IgD-negative memory B cell (primary cell): ENCODE measurements at regions not wholly inside any gene's neighbourhood (a gene's known extent, or its start where the extent isn't known, plus 50 kb on each side); places are given as distances from the start of the nearest gene placed in this dataset.

Source experiments
- H3K27ac Mint-ChIP-seq, 3 donors: one replicate each; pipeline ENCODE4 v1.8.0; 2020 to 2022; ENCODE audit warnings: mild to moderate bottlenecking in 3 of 3, mixed read lengths in 3 of 3, moderate library complexity in 1 of 3
- H3K27me3 Mint-ChIP-seq: one replicate; pipeline ENCODE4 v1.8.0; 2021; ENCODE audit warnings: mixed read lengths
- H3K36me3 Mint-ChIP-seq: one replicate; pipeline ENCODE4 v1.8.0; 2020; ENCODE audit warnings: mild to moderate bottlenecking, mixed read lengths
- H3K4me1 Mint-ChIP-seq, 3 donors: one replicate each; pipeline ENCODE4 v1.8.0; 2020 to 2022; ENCODE audit warnings: mixed read lengths in 3 of 3, mild to moderate bottlenecking in 1 of 3
- H3K4me3 Mint-ChIP-seq, 4 donors: one replicate each; pipeline ENCODE4 v1.8.0; 2020 to 2022; ENCODE audit warnings: mild to moderate bottlenecking in 4 of 4, mixed read lengths in 4 of 4, moderate library complexity in 3 of 4
- H3K9me3 Mint-ChIP-seq, 3 donors: one replicate each; pipeline ENCODE4 v1.8.0; 2020 to 2021; ENCODE audit warnings: mixed read lengths in 3 of 3, mild to moderate bottlenecking in 1 of 3

DNA sequence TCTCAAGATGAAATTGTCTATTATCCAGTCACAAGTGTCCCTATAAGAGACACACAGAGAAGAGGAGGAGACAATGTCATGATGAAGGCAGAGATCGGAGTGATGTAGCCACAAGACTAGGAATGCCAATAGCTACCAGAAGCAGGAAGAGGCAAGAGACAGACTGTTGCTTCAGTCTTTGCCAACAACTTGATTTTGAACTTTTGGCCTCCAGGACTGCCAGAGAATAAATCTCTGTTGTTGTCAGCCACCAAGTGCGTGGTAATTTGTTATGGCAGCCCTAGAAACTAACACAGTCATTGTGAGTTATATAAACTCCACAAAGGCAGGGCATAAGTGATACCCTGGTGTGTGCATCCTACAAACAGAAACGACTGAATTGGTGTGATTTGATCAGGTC, 517.0 kb downstream of the BTBD3 start:
- no peaks in the 10 kb centered on the region for H3K27me3 Mint-ChIP-seq
- H3K4me1 Mint-ChIP-seq: no peaks in the 10 kb centered on the region
- H3K27ac Mint-ChIP-seq: no peak overlapping the region
- H3K4me3 Mint-ChIP-seq: no peak overlapping the region
- H3K9me3 Mint-ChIP-seq: peaks cover 4 to 24% (median 6%) of the 10 kb centered on the region in 3 donors
- H3K36me3 Mint-ChIP-seq: no peaks in the 10 kb centered on the region

DNA sequence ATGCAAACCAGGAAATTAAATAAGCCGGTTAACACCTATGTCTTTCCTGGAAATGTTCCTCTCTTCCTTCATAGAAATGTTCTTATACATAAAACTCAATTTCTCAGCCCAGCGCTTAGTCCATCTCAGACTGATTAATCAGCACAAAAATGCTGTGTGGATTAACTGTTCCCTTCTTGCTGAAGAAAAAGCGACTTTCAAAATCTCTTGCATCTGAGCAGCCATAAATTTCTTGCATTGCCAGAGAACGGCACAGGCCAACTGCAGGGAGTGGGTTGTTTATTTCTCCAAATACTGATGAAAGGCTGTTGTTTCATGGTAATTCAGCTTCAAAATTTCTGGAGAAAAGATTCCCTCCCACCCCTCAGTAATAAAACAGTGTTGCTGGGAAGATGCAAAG, 517.6 kb downstream of the BTBD3 start:
- no peaks in the 10 kb centered on the region for H3K27me3 Mint-ChIP-seq
- H3K36me3 Mint-ChIP-seq: no peaks in the 10 kb centered on the region
- no peak overlapping the region for H3K4me3 Mint-ChIP-seq
- no peaks in the 10 kb centered on the region for H3K4me1 Mint-ChIP-seq
- peaks cover 5 to 23% (median 6%) of the 10 kb centered on the region in 3 donors for H3K9me3 Mint-ChIP-seq
- H3K27ac Mint-ChIP-seq: no peak overlapping the region

DNA sequence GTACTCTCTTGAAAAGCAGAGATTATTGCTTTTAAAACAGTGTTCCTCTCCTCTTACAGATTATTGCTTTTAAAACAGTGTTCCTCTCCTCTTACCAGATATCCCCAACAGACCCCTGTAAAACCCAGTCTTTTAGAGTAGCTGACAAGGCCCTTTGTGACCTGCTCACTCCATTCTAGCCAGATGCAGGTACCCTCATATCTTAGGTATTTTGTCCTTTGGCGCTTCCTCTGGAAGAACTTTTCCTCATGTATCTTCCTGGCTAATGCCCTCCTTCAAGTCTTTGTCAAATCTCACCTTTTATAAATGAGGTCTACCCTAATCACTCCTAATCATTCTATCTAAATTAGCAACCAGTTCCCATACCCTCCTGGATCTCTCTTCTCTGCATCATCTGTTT, 536.0 kb downstream of the BTBD3 start:
- peaks cover 4 to 7% (median 5%) of the 10 kb centered on the region in 3 donors for H3K9me3 Mint-ChIP-seq
- H3K27ac Mint-ChIP-seq: no peak overlapping the region
- H3K36me3 Mint-ChIP-seq: no peaks in the 10 kb centered on the region
- H3K4me3 Mint-ChIP-seq: no peak overlapping the region
- H3K27me3 Mint-ChIP-seq: no peaks in the 10 kb centered on the region
- no peaks in the 10 kb centered on the region for H3K4me1 Mint-ChIP-seq

DNA sequence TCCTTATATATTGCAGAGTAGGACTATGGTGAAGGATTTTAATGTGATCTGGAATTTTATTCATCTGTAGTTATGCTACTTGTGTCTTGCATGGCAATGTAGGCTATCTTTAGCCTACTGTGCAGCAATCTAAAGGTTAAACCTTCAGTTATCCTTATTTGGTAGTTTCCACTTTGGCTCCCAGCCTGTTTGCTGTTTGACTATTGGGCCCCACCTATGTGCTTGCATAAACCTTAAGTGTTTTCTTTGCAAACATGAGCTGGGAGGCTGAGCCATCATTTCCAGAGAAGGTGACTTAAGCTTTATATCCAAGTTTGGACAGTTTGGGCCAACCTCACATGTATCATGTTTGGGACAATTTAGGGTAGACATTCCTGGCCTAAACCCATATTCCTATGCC, 537.5 kb downstream of the BTBD3 start:
- H3K9me3 Mint-ChIP-seq: peaks cover 0 to 5% (median 0%) of the 10 kb centered on the region in 3 donors
- H3K27ac Mint-ChIP-seq: no peak overlapping the region
- H3K36me3 Mint-ChIP-seq: no peaks in the 10 kb centered on the region
- no peaks in the 10 kb centered on the region for H3K27me3 Mint-ChIP-seq
- no peaks in the 10 kb centered on the region for H3K4me1 Mint-ChIP-seq
- H3K4me3 Mint-ChIP-seq: no peak overlapping the region

DNA sequence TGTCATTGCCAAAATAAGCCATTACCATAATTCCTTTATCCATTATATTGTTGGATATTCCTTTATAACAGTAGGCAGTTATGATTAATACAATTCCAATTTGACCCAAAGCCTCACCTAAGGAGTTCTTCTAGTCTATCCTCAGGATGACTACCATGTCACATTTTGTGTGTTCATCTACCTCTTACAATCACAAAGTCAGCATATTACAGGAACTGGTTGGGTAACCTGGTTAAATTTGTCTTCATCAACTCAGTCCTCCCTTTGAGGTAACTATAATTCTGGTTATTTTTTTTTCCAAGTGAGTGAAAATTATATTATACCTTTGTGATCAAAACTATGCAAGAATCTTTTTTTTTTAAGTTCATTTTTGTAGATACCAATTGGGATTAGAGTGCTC, 540.5 kb downstream of the BTBD3 start:
- H3K4me1 Mint-ChIP-seq: no peaks in the 10 kb centered on the region
- peaks cover 0 to 9% (median 5%) of the 10 kb centered on the region in 3 donors for H3K9me3 Mint-ChIP-seq
- H3K36me3 Mint-ChIP-seq: no peaks in the 10 kb centered on the region
- H3K4me3 Mint-ChIP-seq: no peak overlapping the region
- no peaks in the 10 kb centered on the region for H3K27me3 Mint-ChIP-seq
- H3K27ac Mint-ChIP-seq: no peak overlapping the region

DNA sequence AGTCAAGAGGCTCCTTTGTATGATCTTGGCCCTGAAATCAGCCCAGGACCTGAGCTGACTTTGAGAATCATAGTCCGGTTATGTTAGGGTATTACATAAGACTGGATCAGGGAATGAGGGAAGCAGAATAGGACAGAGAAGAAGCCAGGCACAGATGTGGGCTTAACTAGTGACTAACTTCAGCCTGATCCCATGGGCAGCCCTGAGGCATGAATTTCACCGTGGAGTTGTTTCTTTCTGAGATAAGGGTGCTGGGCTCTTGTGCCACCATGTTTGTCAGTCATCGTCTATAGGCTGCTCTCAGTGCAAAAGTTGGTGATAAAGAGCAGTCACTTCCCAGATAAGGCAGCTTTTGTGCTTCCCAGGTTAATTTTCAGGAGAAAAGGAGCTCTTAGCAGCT, 544.7 kb upstream of the SPTLC3 start:
- H3K27ac Mint-ChIP-seq: no peak overlapping the region
- peaks cover 0 to under 1% (median 0%) of the 10 kb centered on the region in 3 donors for H3K4me1 Mint-ChIP-seq
- H3K27me3 Mint-ChIP-seq: peaks cover under 1% of the 10 kb centered on the region
- no peaks in the 10 kb centered on the region for H3K36me3 Mint-ChIP-seq
- H3K4me3 Mint-ChIP-seq: no peak overlapping the region
- peaks cover 6 to 16% (median 7%) of the 10 kb centered on the region in 3 donors for H3K9me3 Mint-ChIP-seq

DNA sequence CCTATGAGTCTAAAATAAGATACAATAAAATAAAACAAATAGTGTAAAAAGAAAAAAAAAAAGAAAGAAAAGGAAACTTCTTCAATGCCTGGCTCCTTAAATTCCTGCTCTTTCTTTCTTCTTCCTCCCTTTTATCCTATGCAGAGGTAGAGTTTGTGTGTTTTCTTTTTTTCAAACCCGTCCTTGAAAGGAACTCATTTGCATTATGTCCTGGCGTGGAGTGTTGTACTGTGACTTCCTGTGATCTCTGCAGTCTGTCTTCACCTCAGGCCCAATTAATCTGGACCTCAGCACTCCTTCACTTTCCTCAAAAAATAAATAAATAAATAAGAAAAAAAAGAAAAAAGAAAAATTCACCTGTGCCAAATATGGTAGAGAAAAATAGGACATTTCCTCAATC, 541.9 kb upstream of the SPTLC3 start:
- H3K9me3 Mint-ChIP-seq: peaks cover 4 to 15% (median 7%) of the 10 kb centered on the region in 3 donors
- H3K27me3 Mint-ChIP-seq: peaks cover 1% of the 10 kb centered on the region
- H3K4me3 Mint-ChIP-seq: no peak overlapping the region
- peaks cover 0 to 2% (median 0%) of the 10 kb centered on the region in 3 donors for H3K4me1 Mint-ChIP-seq
- H3K36me3 Mint-ChIP-seq: no peaks in the 10 kb centered on the region
- H3K27ac Mint-ChIP-seq: no peak overlapping the region

DNA sequence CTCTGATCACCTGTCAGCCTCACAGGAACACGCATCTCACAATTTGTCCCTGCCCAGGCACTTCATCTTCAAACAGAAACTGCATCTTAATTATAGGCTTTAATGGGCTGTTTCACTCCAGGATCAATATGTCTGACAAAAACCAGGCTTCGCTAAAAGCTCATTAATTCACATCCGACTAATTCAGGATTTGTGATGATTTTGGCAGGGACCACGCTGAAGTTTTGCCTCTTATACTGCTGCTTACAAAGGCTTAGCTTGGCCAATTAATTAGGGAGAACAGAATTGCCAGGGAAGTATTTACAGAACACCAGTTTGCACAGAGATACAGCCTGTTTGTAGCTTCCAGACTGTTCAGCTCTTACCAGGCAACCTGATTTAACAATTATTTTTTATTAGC, 541.0 kb upstream of the SPTLC3 start:
- H3K9me3 Mint-ChIP-seq: peaks cover 2 to 15% (median 7%) of the 10 kb centered on the region in 3 donors
- H3K4me1 Mint-ChIP-seq: peaks cover 0 to 2% (median 0%) of the 10 kb centered on the region in 3 donors
- no peak overlapping the region for H3K4me3 Mint-ChIP-seq
- no peak overlapping the region for H3K27ac Mint-ChIP-seq
- peaks cover 1% of the 10 kb centered on the region for H3K27me3 Mint-ChIP-seq
- H3K36me3 Mint-ChIP-seq: no peaks in the 10 kb centered on the region

DNA sequence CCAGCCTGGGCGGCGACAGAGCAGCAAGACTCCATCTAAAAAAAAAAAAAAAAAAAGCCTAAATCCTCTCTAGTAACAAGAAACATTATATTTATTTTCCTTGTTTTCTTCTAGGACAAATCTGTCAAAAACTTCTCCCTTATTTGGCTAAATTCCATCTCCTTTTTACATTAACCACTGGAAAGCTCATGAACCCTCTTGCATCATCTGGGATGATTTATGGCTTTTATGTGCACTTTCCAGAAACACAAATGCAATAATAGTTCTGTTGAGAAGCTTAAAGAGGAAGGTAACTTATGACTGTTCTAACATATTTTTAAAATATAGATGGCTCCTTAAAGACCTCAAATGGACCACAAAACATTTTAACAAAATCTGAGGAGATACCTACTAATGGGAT, 526.1 kb upstream of the SPTLC3 start:
- H3K27me3 Mint-ChIP-seq: no peaks in the 10 kb centered on the region
- H3K9me3 Mint-ChIP-seq: peaks cover 5 to 11% (median 7%) of the 10 kb centered on the region in 3 donors
- H3K27ac Mint-ChIP-seq: no peak overlapping the region
- H3K4me1 Mint-ChIP-seq: no peaks in the 10 kb centered on the region
- no peaks in the 10 kb centered on the region for H3K36me3 Mint-ChIP-seq
- no peak overlapping the region for H3K4me3 Mint-ChIP-seq

DNA sequence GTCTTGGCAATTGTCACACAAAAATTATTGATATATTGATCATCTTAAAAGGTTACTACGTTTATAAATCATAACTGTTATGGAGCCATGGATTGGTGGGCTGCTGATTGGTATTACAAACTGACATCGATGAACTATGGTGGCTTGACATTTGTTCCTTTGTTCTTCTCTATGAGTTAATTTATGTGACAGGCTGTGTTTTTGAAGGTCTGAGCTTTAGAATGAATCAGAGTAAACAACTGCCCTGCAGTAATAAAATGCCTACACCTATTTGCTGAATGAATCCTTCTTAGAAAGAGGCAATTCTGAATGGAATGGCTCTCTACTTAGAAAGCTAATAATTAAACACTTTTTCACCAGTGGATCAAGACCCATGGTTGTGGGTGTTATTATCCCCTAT, 506.3 kb upstream of the SPTLC3 start:
- H3K27ac Mint-ChIP-seq: no peak overlapping the region
- no peaks in the 10 kb centered on the region for H3K27me3 Mint-ChIP-seq
- no peak overlapping the region for H3K4me3 Mint-ChIP-seq
- H3K9me3 Mint-ChIP-seq: peaks cover 5 to 9% (median 7%) of the 10 kb centered on the region in 3 donors
- H3K4me1 Mint-ChIP-seq: no peaks in the 10 kb centered on the region
- peaks cover 3% of the 10 kb centered on the region for H3K36me3 Mint-ChIP-seq

DNA sequence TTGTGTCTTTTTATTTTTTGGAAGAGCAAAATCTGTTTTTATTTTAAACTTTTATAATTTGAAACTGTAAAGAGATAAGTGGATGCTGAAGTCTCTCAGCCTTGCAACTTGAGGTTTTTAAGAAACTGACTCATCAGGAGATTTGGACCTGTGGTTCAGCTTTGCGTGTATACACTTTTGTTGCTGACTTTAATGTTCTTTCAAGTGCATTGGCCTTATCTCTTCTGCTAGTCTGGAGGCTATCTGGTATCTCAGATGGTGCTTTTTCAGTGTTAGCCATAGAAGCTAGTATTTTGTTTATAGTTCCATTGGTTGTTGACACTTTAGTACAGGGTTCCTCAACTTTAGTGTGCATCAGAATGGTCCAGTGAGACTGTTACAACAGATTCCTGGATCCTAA, 504.0 kb upstream of the SPTLC3 start:
- H3K36me3 Mint-ChIP-seq: peaks cover 4% of the 10 kb centered on the region
- H3K27ac Mint-ChIP-seq: no peak overlapping the region

DNA sequence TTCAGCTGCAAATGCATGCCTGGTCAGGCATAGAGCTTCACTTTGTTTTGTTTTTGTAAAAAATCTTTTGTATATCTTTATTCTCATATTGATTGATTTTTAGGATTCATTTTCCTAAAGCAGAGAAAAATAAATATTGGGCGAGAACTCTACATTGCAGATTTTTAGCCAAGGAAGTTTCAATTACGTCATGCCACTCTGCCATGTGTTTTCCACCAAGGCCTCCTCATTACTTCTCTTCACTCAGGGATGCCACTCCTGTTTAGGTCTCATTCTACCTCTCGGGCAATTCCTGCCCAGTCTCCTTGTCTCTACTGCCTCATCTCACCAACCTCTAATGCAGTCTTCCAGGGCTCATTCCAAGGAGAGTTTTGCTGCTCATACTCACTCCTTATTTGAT, 497.3 kb upstream of the SPTLC3 start:
- Mint-ChIP-seq H3K27me3 (no peaks in the 10 kb centered on the region), H3K4me1 (no peaks in the 10 kb centered on the region), H3K4me3 (peak overlapping the region in 1 of 4 donors; percentile 65), H3K27ac (no peak overlapping the region), H3K36me3 (peaks cover 3% of the 10 kb centered on the region), H3K9me3 (peaks cover 0 to 11% (median 8%) of the 10 kb centered on the region in 3 donors)

More for the DNA sequence above, 504.0 kb upstream of the SPTLC3 start:
- Mint-ChIP-seq H3K4me1 (no peaks in the 10 kb centered on the region), H3K4me3 (no peak overlapping the region), H3K9me3 (peaks cover 5 to 8% (median 6%) of the 10 kb centered on the region in 3 donors), H3K27me3 (no peaks in the 10 kb centered on the region)

DNA sequence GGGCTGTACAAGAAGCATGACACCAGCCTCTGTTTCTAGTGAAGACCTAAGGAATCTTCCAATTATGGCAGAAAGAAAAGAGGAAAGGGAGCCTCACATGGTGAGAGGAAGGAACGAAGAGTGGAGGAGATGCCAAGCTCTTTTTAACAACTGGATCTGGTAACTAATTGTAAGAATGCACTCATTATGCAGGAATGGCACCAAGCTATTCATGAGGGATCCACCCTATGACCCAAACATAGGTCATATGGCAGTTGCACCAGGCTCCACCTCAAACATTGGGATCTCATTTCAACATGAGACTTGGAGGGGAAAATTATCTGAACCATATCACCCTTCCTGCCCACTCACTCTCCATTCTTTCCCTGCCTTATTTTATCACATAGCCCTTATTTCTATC, 496.0 kb upstream of the SPTLC3 start:
- Mint-ChIP-seq H3K36me3 (no peaks in the 10 kb centered on the region), H3K27me3 (no peaks in the 10 kb centered on the region), H3K27ac (no peak overlapping the region), H3K4me1 (no peaks in the 10 kb centered on the region), H3K4me3 (no peak overlapping the region), H3K9me3 (peaks cover 0 to 11% (median 3%) of the 10 kb centered on the region in 3 donors)

DNA sequence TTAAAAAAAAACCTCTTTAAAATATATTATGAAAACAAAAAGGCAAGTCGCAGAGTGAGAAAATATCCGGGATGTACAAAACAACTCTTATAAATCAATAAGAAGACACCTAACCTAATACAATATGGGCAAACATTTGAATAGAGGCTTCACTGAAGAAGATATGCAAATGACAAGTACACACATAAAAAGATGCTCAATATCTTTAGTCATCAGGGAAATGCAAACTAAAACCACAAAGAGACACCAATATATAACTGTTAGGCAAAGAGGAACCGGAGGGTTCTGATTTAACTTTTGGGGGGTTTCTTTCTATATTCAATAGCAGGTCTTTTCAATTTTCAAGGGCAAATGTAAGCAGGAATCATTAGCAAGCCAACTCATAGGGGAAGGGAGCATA, 480.7 kb upstream of the SPTLC3 start:
- Mint-ChIP-seq H3K4me1 (peaks cover 0 to 1% (median 0%) of the 10 kb centered on the region in 3 donors), H3K27ac (no peak overlapping the region), H3K27me3 (no peaks in the 10 kb centered on the region), H3K36me3 (peaks cover 2% of the 10 kb centered on the region), H3K9me3 (peaks cover 0 to 8% (median 2%) of the 10 kb centered on the region in 3 donors), H3K4me3 (no peak overlapping the region)

DNA sequence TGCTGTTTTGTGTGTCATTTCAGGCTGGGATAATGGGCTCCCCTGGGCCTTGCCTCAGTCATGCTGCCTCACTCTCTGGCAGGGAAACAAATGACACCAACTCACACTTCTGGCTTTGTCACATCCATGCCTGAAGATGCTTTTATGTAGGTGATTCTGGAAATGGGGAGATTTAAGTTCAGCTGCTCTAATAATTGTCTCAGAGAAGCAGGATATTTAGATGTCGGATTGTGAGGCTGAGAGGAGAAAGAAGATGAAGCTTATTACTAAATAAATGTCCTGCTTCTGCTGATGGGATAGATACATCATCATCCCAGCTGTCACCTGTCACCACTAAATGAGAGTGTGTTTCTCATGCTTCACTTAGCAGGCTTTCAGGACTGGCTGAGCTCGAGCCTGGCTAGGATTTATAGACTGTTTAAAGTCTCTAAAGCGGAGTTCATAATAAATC, 480.2 kb upstream of the SPTLC3 start:
- Mint-ChIP-seq H3K27me3 (no peaks in the 10 kb centered on the region), H3K4me3 (no peak overlapping the region), H3K27ac (no peak overlapping the region), H3K9me3 (peaks cover 3 to 4% (median 4%) of the 10 kb centered on the region in 3 donors), H3K4me1 (peaks cover 0 to 1% (median 0%) of the 10 kb centered on the region in 3 donors), H3K36me3 (peaks cover 2% of the 10 kb centered on the region)

DNA sequence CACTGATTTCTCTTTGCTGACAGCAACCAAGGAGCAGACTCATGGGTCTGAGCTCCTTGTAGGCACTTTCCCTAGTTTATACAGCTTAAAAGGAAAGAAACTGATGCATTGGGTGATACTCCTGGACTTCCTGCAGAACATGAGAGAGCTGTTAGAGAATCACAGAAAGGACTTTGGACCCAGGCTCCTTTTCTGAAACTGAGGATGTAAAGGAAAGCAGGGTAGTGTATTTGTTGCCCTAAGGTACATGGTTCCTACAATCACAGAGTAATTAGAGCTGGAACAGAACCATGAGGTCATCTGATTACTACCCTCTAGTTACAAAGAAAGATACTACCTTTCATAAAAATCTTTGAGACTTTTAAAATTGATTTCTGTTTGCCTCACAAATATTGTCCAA, 477.1 kb upstream of the SPTLC3 start:
- Mint-ChIP-seq H3K27ac (no peak overlapping the region), H3K27me3 (no peaks in the 10 kb centered on the region), H3K9me3 (peaks cover 3 to 5% (median 4%) of the 10 kb centered on the region in 3 donors), H3K36me3 (peaks cover 2% of the 10 kb centered on the region), H3K4me3 (no peak overlapping the region), H3K4me1 (no peaks in the 10 kb centered on the region)
